ENCODE measurements at regions not wholly inside any gene's neighbourhood (a gene's known extent, or its start where the extent isn't known, plus 50 kb on each side); places are given as distances from the start of the nearest gene placed in this dataset.

GRCh38 chr4:56115898-56116297 is 167.2 kb downstream of the CEP135 start:
- DNase-seq (no peak), ATAC-seq (no peak)
- intact Hi-C loops (cut with micrococcal nuclease), result no loop called here

- DNase-seq, result no peak
- ATAC-seq, result no peak
- intact Hi-C loops (cut with micrococcal nuclease), result no loop called here
Measured at GRCh38 chr4:56112377-56112776, 163.6 kb downstream of the CEP135 start.

DNA sequence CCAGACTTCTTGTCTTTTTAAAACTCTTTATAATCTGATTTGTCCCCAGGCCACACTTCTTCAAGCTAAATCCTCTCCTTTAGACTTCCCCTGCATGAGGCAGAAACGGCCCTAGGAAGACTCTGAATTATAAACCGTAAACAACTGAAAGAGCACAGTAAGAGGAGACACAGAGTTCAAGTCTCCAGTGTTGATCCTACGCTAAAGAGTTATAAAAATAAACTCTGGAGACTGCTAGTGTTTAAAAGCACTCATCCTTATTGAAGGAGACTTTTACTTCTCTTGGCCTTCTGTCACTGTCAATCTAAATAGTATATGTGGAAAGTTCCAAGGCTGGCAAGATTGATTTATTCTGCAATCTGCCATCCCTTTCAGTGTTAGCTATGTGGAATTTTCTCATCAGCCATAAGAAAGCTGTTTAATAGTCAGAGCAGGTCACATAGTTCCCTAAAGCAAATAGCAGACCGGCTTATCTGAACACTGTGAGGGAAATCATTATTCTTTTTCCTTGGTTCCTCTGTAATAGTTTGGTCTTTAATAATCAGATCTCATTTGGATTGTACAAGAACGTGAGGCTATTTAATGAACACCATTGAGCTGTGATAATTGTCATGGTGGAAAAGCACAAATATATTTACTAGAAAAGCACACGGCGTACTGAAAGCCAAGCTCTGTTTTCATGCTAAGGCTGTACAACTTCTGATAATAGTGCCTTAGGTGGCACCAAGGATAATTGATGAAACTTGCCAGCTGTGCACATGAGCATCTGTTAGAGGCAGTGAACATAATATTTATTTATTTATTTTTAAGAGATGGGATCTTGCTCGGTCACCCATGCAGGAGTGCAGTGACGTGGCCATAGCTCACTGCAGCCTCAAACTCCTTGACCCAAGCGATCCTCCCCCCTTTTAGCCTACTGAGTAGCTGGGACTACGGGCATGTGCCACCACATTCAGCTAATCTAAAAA is 157.7 kb downstream of the CEP135 start:
- intact Hi-C loops (cut with micrococcal nuclease), result no loop called here
- no peak for ATAC-seq
- DNase-seq, result no peak

- no peak for DNase-seq
- no peak for ATAC-seq
- intact Hi-C loops (cut with micrococcal nuclease), result no loop called here
Measured at GRCh38 chr4:56104188-56104587, 155.4 kb downstream of the CEP135 start.

DNA sequence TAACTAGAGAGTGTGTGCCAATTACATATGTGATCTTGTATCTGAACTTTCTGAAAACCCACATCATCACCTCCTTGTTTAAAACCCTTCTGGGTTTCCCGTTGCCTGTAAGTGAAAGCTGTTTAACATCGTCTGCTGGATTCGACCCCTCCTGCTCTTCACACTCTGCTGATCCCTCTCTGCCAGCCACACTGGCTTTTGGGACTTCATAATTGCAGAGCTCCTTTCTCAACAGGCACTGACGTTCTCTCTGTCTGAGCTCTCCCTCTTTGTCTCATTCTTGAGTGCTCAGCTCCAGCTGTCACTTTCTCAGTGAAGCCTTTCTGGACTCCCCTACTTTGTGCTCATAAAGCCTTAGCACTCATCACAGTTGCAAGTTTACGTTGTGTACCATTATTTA is 153.9 kb downstream of the CEP135 start:
- no peak for ATAC-seq
- no peak for DNase-seq
- intact Hi-C loops (cut with micrococcal nuclease), result no loop called here

DNA sequence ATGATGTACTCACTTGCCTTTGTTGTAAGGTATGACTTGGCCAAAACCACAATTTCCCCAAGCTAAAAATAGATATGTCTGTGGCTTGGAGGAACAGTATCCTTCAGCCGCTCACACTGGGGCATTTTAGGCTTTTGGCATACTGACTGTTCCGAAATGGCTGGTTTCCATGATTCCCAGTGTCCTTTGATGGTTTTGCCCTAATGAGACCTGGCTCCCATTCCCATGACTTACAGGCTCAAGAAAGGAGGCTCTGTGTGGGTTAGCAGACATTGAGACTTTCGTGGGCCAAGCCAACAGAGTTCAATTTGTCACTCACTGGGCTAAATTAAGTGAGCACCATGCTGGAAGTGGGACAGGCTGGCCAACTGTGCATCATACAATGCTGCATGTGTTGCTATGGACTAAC is 150.6 kb downstream of the CEP135 start:
- intact Hi-C loops (cut with micrococcal nuclease), result no loop called here
- ATAC-seq (no peak), DNase-seq (no peak)

DNA sequence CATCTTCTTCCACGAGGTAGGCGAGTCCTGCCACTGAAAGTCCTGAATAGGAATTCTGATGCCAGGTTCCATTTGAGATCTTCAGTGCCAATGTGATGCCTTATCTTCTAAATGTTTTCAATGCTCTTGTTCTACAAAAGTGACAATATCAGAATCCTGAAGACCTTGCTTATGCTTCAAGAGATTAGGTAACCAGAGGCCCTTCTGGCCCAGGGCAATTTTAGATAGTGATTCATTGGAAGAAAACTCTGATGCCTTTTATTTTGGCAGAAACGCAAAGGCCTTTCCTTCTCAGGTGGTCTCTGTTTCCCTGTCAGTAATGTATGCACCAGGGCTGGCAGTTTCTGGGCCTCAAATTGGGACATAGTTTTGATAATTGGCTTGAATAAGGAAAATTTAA is 144.8 kb downstream of the CEP135 start:
- no peak for ATAC-seq
- DNase-seq, result no peak
- intact Hi-C loops (cut with micrococcal nuclease), result no loop called here

- ATAC-seq (no peak), DNase-seq (no peak)
- intact Hi-C loops (cut with micrococcal nuclease), result no loop called here
Measured at GRCh38 chr4:56092540-56092939, 143.8 kb downstream of the CEP135 start.

- no peak for ATAC-seq
- no peak for DNase-seq
- intact Hi-C loops (cut with micrococcal nuclease), result no loop called here
Measured at GRCh38 chr4:56086561-56086960, 137.8 kb downstream of the CEP135 start.

DNA sequence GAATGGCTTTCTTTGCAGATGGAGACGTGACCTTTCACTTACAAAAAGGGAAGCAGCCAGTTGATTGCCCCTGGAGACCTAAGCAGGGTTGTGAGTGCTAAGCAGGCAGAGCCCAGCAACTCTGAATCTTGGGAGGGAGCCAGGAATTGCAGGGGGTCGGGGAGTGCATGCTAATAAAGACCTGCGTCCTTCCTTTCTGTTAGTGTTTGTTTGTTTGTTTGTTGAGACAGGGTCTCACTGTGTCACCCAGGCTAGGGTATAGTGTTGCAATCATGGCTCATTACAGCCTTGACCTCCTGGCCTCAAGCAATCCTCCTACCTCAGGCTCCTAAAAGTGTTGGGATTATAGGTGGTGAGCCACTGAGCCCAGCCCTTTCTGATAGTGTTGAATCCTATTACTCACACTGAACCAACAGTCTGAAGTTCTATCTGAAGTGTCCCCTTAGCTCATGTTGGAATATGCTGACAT is 137.4 kb downstream of the CEP135 start:
- ATAC-seq, result no peak
- no peak for DNase-seq
- intact Hi-C loops (cut with micrococcal nuclease), result no loop called here

DNA sequence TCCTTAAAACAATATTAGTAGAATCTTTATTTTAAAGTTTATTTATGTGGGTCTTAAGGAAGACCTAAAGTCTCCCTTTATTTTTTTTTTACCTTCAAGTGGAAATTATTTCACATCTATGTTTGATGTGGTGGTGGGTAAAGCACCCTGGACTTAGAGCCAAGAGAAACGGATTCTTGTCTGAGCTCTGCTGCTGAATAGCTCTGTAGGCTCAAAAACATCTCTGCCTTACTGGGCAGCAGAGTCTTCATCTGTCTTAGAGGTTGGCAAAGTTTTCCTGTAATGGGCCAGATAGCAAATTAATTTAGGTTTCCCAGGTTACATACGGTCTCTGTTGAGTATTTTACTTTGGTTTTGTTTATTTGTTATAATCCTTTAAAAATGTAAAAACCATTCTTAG is 136.5 kb downstream of the CEP135 start:
- no peak for ATAC-seq
- intact Hi-C loops (cut with micrococcal nuclease), result no loop called here
- DNase-seq, result no peak

- no peak for DNase-seq
- intact Hi-C loops (cut with micrococcal nuclease), result no loop called here
- no peak for ATAC-seq
Measured at GRCh38 chr4:56084851-56085250, 136.1 kb downstream of the CEP135 start.
